GM12875 (cell line): ENCODE measurements at regions not wholly inside any gene's neighbourhood (a gene's known extent, or its start where the extent isn't known, plus 50 kb on each side); places are given as distances from the start of the nearest gene placed in this dataset.

Experiments
- H3K4me3 ChIP-seq: one replicate; pipeline ENCODE4 v1.5.1; 2011; ENCODE audit warnings: low read depth, low read length, control low read depth
- CTCF ChIP-seq: IDR thresholded peaks from 2 replicates; pipeline ENCODE4 v1.5.1; 2011; ENCODE audit warnings: low read depth, mild to moderate bottlenecking, control low read depth, inconsistent platforms, low read length, moderate library complexity, borderline replicate concordance; ENCODE audit not compliant: insufficient read depth

- TF ChIP-seq CTCF: no peak
- H3K4me3 ChIP-seq: no peak overlapping the region
Observed at GRCh38 chr12:9264546-9264945, 56.4 kb upstream of the PZP start.

GRCh38 chr12:9260931-9261330 is 52.7 kb upstream of the PZP start:
- no peak overlapping the region for H3K4me3 ChIP-seq
- TF ChIP-seq CTCF: no peak

- no peak overlapping the region for H3K4me3 ChIP-seq
- no peak for TF ChIP-seq CTCF
Observed at GRCh38 chr12:9258676-9259075, 50.5 kb upstream of the PZP start.
